DND-41 (cell line): ENCODE measurements at regions not wholly inside any gene's neighbourhood (a gene's known extent, or its start where the extent isn't known, plus 50 kb on each side); places are given as distances from the start of the nearest gene placed in this dataset.

ENCODE experiments used
- ATAC-seq: fragments of 200-7000 bp; cut with Tn5 transposase; 3 replicates; pipeline ENCODE4 v1.9.1; 2021; ENCODE audit warnings: low read depth; ENCODE audit not compliant: insufficient read depth
- DNase-seq: peaks from one replicate; pipeline ENCODE4 v3.0.0-alpha.2; 2020
- H2AFZ ChIP-seq: 2 replicates; pipeline ENCODE4 v1.6.0; 2012; ENCODE audit warnings: low read depth, low read length
- H3K27ac ChIP-seq: 2 replicates; pipeline ENCODE4 v1.5.1; 2012; ENCODE audit warnings: low read length, inconsistent platforms
- H3K27me3 ChIP-seq: fragments of 200-600 bp; sonication (generic); 2 replicates; pipeline ENCODE4 v1.6.0; 2012; ENCODE audit warnings: low read length, mild to moderate bottlenecking, inconsistent platforms; ENCODE audit not compliant: insufficient read depth, poor library complexity
- H3K36me3 ChIP-seq: 2 replicates; pipeline ENCODE4 v1.5.1; 2012; ENCODE audit warnings: low read length, inconsistent platforms; ENCODE audit not compliant: insufficient read depth
- H3K4me1 ChIP-seq: 2 replicates; pipeline ENCODE4 v1.5.1; 2012; ENCODE audit warnings: mild to moderate bottlenecking, low read length; ENCODE audit not compliant: insufficient read depth
- H3K4me2 ChIP-seq: 2 replicates; pipeline ENCODE4 v1.6.0; 2012; ENCODE audit warnings: mild to moderate bottlenecking, moderate library complexity, low read length, inconsistent platforms; ENCODE audit not compliant: insufficient read depth
- H3K4me3 ChIP-seq, 2 experiments: fragments of 200-600 bp in 1 of 2; shearing (Covaris generic) in 1 of 2; 2 replicates each; pipeline ENCODE4 v1.5.1; 2012 to 2016; ENCODE audit warnings: inconsistent platforms in 2 of 2, low read length in 2 of 2, mild to moderate bottlenecking in 2 of 2, low read depth in 1 of 2, moderate library complexity in 1 of 2
- H3K79me2 ChIP-seq: 2 replicates; pipeline ENCODE4 v1.6.0; 2012; ENCODE audit warnings: low read length, inconsistent platforms; ENCODE audit not compliant: insufficient read depth
- H3K9ac ChIP-seq: 2 replicates; pipeline ENCODE4 v1.6.0; 2012; ENCODE audit warnings: low read depth, mild to moderate bottlenecking, inconsistent platforms, low read length, moderate library complexity
- H3K9me3 ChIP-seq: 2 replicates; pipeline ENCODE4 v1.5.1; 2012; ENCODE audit warnings: low read length, moderate library complexity, mild to moderate bottlenecking, inconsistent platforms; ENCODE audit not compliant: insufficient read depth, severe bottlenecking
- H4K20me1 ChIP-seq: 2 replicates; pipeline ENCODE4 v1.6.0; 2012; ENCODE audit warnings: low read length; ENCODE audit not compliant: insufficient read depth
- EZH2 ChIP-seq: IDR thresholded peaks from 3 replicates; pipeline ENCODE4 v1.6.1; 2012; ENCODE audit warnings: borderline replicate concordance, low read depth, mild to moderate bottlenecking, moderate library complexity, low read length, inconsistent platforms; ENCODE audit not compliant: severe bottlenecking
- TF ChIP-seq, protein P1 (sequence below): IDR thresholded peaks from 2 replicates; pipeline ENCODE4 v1.5.1; 2012; ENCODE audit warnings: borderline replicate concordance, low read length, moderate library complexity, mild to moderate bottlenecking; ENCODE audit not compliant: poor library complexity, severe bottlenecking; ENCODE audit errors: extremely low read depth

DNA sequence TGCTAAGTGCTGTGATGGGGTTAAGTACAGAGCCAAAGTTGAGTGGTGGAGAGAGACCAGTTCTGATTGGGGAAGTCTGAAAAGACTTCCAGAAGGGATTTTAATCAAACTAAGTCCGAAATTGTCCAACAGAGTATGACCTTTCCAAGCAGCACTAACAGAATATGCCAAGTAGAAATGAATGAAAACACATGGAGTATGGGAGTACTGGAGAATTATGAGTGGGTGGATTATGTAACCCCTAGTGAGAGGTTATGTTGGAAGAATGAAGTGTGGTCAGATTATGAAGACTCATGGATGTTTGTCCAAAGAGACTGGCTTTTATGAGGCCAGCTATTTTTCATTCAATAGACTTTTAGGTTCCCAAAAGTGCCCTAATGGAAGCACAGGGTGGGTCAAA lies 94.0 kb upstream of the PLEKHA5 start:
- no peaks in the 10 kb centered on the region for H3K4me1 ChIP-seq
- H3K9me3 ChIP-seq = peaks cover 7% of the 10 kb centered on the region
- peaks cover 7% of the 10 kb centered on the region for H3K27me3 ChIP-seq
- no peak for TF ChIP-seq EZH2
- TF ChIP-seq, protein P1, sequence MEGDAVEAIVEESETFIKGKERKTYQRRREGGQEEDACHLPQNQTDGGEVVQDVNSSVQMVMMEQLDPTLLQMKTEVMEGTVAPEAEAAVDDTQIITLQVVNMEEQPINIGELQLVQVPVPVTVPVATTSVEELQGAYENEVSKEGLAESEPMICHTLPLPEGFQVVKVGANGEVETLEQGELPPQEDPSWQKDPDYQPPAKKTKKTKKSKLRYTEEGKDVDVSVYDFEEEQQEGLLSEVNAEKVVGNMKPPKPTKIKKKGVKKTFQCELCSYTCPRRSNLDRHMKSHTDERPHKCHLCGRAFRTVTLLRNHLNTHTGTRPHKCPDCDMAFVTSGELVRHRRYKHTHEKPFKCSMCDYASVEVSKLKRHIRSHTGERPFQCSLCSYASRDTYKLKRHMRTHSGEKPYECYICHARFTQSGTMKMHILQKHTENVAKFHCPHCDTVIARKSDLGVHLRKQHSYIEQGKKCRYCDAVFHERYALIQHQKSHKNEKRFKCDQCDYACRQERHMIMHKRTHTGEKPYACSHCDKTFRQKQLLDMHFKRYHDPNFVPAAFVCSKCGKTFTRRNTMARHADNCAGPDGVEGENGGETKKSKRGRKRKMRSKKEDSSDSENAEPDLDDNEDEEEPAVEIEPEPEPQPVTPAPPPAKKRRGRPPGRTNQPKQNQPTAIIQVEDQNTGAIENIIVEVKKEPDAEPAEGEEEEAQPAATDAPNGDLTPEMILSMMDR = no peak
- no peak overlapping the region for H3K4me3 ChIP-seq
- H3K27ac ChIP-seq = no peak overlapping the region
- H3K36me3 ChIP-seq = no peaks in the 10 kb centered on the region
- no peaks in the 10 kb centered on the region for H3K79me2 ChIP-seq
- ATAC-seq = no peak
- H3K9ac ChIP-seq = no peak overlapping the region
- no peak overlapping the region for H2AFZ ChIP-seq
- H3K4me2 ChIP-seq = no peak overlapping the region
- no peaks in the 10 kb centered on the region for H4K20me1 ChIP-seq
- DNase-seq = no peak

DNA sequence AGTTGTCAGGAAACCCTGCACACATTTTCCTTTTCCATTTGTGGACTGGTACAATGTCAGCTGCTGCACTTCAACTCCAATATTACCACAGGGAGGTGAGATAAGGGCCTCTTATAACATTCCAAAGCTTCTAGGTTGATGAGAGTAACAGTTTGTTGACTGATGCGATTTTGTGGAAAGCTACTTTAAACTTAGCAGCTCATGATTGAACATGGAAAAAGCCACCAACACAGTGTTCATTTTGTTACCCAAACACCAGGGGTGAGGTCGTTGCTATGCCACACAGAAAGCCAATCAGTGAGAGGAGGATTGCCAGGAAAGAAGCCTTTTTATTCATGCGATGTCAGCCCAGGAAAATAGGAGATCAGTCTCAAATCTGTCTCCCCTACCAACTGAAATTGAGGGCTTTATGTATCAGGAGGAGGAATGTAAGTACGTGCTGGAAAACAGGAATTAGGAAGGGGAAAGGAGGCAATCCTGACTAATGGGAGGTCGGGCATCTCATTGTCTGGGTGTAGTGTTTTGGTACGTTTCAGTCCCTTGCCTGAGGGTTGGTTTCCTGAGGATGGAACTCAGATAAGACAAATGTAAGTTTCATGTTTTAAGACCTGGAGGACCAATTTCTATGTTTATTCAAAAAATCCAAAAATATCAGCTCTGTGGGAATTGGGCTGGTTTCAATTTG lies 92.7 kb upstream of the PLEKHA5 start:
- no peak overlapping the region for H3K4me3 ChIP-seq
- H3K4me1 ChIP-seq = no peaks in the 10 kb centered on the region
- ATAC-seq (no peak), DNase-seq (no peak)
- no peaks in the 10 kb centered on the region for H4K20me1 ChIP-seq
- H2AFZ ChIP-seq = no peak overlapping the region
- no peak overlapping the region for H3K27ac ChIP-seq
- no peaks in the 10 kb centered on the region for H3K36me3 ChIP-seq
- peaks cover 7% of the 10 kb centered on the region for H3K27me3 ChIP-seq
- TF ChIP-seq, protein P1 = no peak
- H3K4me2 ChIP-seq = no peak overlapping the region
- H3K9ac ChIP-seq = no peak overlapping the region
- H3K79me2 ChIP-seq = no peaks in the 10 kb centered on the region
- peaks cover 7% of the 10 kb centered on the region for H3K9me3 ChIP-seq

DNA sequence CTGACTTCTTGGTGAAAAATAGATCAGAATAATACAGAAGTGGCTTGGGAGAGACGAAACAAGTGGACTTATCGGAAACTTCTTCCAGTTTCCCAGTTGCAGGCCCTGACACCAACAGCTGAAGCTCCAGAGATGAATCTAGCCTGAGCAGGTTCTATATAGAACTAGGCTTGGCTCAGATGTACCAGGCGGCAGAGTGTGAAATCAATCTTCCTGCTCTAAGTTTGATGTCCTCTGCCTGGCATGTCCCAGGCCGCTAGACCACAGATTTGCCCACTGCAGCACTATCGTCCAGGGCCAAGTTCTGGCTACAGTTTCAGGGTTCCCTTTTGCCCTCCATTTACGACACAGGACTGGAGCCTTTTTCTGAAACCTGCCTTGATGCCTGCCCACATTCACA lies 91.3 kb upstream of the PLEKHA5 start:
- H4K20me1 ChIP-seq = no peaks in the 10 kb centered on the region
- ATAC-seq (no peak), DNase-seq (no peak)
- H2AFZ ChIP-seq = no peak overlapping the region
- H3K79me2 ChIP-seq = no peaks in the 10 kb centered on the region
- no peak overlapping the region for H3K4me2 ChIP-seq
- H3K9me3 ChIP-seq = no peaks in the 10 kb centered on the region
- H3K36me3 ChIP-seq = no peaks in the 10 kb centered on the region
- H3K4me3 ChIP-seq = no peak overlapping the region
- no peak for TF ChIP-seq EZH2
- TF ChIP-seq, protein P1 = no peak
- H3K4me1 ChIP-seq = no peaks in the 10 kb centered on the region
- H3K27ac ChIP-seq = no peak overlapping the region
- H3K27me3 ChIP-seq = peaks cover 7% of the 10 kb centered on the region
- no peak overlapping the region for H3K9ac ChIP-seq

DNA sequence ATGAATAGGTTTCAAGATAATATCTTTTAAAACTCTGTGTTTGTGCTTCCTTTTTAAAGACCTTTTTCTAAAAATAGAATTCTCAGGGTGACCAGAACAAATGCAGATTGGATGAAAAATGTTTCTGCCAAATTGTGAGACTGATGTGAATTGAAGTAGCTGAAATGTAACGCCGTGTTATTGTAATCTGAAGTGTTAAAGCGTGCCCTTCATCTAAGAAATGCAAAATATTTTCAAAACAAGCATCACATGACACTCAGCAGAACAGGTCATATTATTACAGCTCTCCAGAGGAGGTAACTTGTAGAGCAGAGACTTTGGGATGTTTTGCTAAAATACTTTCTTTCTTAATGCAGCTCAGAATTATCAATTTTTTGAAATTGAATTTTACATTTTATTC lies 90.0 kb upstream of the PLEKHA5 start:
- Histone ChIP-seq H3K79me2 (no peaks in the 10 kb centered on the region), H3K9me3 (no peaks in the 10 kb centered on the region), H3K36me3 (no peaks in the 10 kb centered on the region), H3K4me3 (no peak overlapping the region), H3K27ac (no peak overlapping the region), H3K27me3 (peaks cover 7% of the 10 kb centered on the region), H3K4me1 (no peaks in the 10 kb centered on the region), H3K9ac (no peak overlapping the region), H2AFZ (no peak overlapping the region), H3K4me2 (no peak overlapping the region), H4K20me1 (no peaks in the 10 kb centered on the region)
- ATAC-seq = no peak
- TF ChIP-seq, protein P1 = no peak
- no peak for TF ChIP-seq EZH2
- DNase-seq = no peak
